ENCODE measurements at regions not wholly inside any gene's neighbourhood (a gene's known extent, or its start where the extent isn't known, plus 50 kb on each side); places are given as distances from the start of the nearest gene placed in this dataset.

DNA sequence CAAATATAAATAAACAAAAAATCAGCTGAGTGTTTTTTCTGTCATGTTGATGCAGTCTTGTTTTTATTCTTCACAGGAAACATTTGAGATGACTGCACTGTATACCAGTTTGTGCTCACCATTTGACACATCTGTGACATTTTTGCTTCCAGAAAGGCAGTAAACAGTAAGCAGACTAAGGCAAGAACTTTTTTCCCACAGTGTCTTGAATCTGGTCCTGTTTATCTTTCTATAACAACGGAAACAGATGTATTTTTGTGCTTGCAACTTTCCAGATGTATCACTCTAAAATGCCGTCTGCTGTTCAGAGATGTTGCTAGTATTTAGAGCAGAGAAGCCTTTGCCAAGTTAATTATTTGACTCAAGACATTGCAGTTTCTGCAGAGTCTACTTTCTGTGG, 105.5 kb downstream of the ZC3H11B start:
- Histone ChIP-seq H3K27me3 (ENCODE audit: insufficient read depth, low read length, poor library complexity, severe bottlenecking) (no peaks in the 10 kb centered on the region), H4K20me1 (ENCODE audit: insufficient read depth, low read length, poor library complexity, severe bottlenecking) (no peaks in the 10 kb centered on the region), H3K4me1 (ENCODE audit: insufficient read depth, low read length, poor library complexity, severe bottlenecking) (no peaks in the 10 kb centered on the region), H3K9me2 (replicated peaks; ENCODE audit: low read depth, low read length) (no peaks in the 10 kb centered on the region), H3K9me3 (ENCODE audit: insufficient read depth, low read depth, low read length) (no peaks in the 10 kb centered on the region), H3F3A (ENCODE audit: low read depth) (no peaks in the 10 kb centered on the region), H3K4me2 (ENCODE audit: low read depth, low read length, poor library complexity, severe bottlenecking) (no peak overlapping the region), H3K36me3 (ENCODE audit: insufficient read depth, low read length) (no peaks in the 10 kb centered on the region), H2AFZ (ENCODE audit: low read length) (no peak overlapping the region), H3K4me3 (ENCODE audit: low read length, poor library complexity, severe bottlenecking) (no peak overlapping the region), H3K9ac (ENCODE audit: low read depth, low read length, poor library complexity, severe bottlenecking) (no peak overlapping the region), H3K79me2 (ENCODE audit: insufficient read depth, low read length) (no peaks in the 10 kb centered on the region)
- TF ChIP-seq, protein P1, sequence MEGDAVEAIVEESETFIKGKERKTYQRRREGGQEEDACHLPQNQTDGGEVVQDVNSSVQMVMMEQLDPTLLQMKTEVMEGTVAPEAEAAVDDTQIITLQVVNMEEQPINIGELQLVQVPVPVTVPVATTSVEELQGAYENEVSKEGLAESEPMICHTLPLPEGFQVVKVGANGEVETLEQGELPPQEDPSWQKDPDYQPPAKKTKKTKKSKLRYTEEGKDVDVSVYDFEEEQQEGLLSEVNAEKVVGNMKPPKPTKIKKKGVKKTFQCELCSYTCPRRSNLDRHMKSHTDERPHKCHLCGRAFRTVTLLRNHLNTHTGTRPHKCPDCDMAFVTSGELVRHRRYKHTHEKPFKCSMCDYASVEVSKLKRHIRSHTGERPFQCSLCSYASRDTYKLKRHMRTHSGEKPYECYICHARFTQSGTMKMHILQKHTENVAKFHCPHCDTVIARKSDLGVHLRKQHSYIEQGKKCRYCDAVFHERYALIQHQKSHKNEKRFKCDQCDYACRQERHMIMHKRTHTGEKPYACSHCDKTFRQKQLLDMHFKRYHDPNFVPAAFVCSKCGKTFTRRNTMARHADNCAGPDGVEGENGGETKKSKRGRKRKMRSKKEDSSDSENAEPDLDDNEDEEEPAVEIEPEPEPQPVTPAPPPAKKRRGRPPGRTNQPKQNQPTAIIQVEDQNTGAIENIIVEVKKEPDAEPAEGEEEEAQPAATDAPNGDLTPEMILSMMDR (conservative IDR thresholded peaks at IDR 0.05; ENCODE audit: low read length): no peak
- TF ChIP-seq EZH2phosphoT487 (IDR thresholded peaks at IDR 0.05; ENCODE audit: borderline replicate concordance): no peak

DNA sequence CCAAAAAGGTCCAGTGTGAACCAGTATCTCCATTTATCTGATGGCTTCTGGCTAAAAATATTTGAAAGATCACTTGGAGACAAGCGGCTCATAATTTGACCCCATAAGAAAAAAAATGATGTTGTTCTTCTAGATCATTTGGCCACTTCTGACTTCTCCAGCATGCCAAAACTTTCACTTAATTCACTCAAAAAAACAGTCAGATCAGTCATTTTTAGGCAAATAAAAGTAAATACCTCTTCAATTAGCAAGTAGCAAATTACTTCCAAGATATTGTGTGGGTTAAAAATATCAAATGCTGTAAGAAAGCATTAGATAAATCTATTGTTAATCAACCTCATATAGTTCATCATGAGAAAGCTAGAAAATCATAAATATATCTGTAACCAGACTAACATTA, 106.0 kb downstream of the ZC3H11B start:
- no peaks in the 10 kb centered on the region for H3K36me3 ChIP-seq (ENCODE audit: insufficient read depth, low read length)
- no peaks in the 10 kb centered on the region for H3K9me2 ChIP-seq (replicated peaks; ENCODE audit: low read depth, low read length)
- H3K27me3 ChIP-seq (ENCODE audit: insufficient read depth, low read length, poor library complexity, severe bottlenecking): no peaks in the 10 kb centered on the region
- no peaks in the 10 kb centered on the region for H3K4me1 ChIP-seq (ENCODE audit: insufficient read depth, low read length, poor library complexity, severe bottlenecking)
- no peak overlapping the region for H3K4me2 ChIP-seq (ENCODE audit: low read depth, low read length, poor library complexity, severe bottlenecking)
- no peak overlapping the region for H2AFZ ChIP-seq (ENCODE audit: low read length)
- no peaks in the 10 kb centered on the region for H4K20me1 ChIP-seq (ENCODE audit: insufficient read depth, low read length, poor library complexity, severe bottlenecking)
- no peaks in the 10 kb centered on the region for H3F3A ChIP-seq (ENCODE audit: low read depth)
- H3K9ac ChIP-seq (ENCODE audit: low read depth, low read length, poor library complexity, severe bottlenecking): no peak overlapping the region
- H3K4me3 ChIP-seq (ENCODE audit: low read length, poor library complexity, severe bottlenecking): no peak overlapping the region
- TF ChIP-seq, protein P1 (conservative IDR thresholded peaks at IDR 0.05; ENCODE audit: low read length): no peak
- no peak for TF ChIP-seq EZH2phosphoT487 (IDR thresholded peaks at IDR 0.05; ENCODE audit: borderline replicate concordance)
- H3K9me3 ChIP-seq (ENCODE audit: insufficient read depth, low read depth, low read length): no peaks in the 10 kb centered on the region
- no peaks in the 10 kb centered on the region for H3K79me2 ChIP-seq (ENCODE audit: insufficient read depth, low read length)

DNA sequence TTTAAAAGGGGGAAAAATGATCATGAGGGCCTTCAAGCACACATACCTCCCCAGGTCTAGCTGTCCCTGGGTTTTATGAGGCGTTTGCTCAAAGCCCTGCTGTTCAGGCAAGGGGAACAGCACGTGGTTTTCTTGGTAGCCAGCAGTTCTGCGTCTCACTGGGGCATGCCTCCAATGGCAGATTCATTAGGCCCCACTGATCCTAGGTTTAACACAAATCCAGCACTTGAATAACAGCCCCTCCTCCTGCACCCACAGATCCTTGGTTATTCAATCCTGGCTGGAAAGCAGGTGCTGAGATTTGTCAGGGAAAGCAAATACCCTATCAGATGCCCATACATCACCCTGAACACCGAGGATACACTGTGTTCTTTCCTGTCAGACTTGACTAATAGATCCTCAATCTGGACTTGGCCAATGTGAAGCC, 106.4 kb downstream of the ZC3H11B start:
- no peak overlapping the region for H2AFZ ChIP-seq (ENCODE audit: low read length)
- no peaks in the 10 kb centered on the region for H4K20me1 ChIP-seq (ENCODE audit: insufficient read depth, low read length, poor library complexity, severe bottlenecking)
- H3K4me1 ChIP-seq (ENCODE audit: insufficient read depth, low read length, poor library complexity, severe bottlenecking): no peaks in the 10 kb centered on the region
- H3K9ac ChIP-seq (ENCODE audit: low read depth, low read length, poor library complexity, severe bottlenecking): no peak overlapping the region
- H3K36me3 ChIP-seq (ENCODE audit: insufficient read depth, low read length): no peaks in the 10 kb centered on the region
- no peaks in the 10 kb centered on the region for H3F3A ChIP-seq (ENCODE audit: low read depth)
- H3K9me2 ChIP-seq (replicated peaks; ENCODE audit: low read depth, low read length): no peaks in the 10 kb centered on the region
- no peaks in the 10 kb centered on the region for H3K27me3 ChIP-seq (ENCODE audit: insufficient read depth, low read length, poor library complexity, severe bottlenecking)
- no peak overlapping the region for H3K4me2 ChIP-seq (ENCODE audit: low read depth, low read length, poor library complexity, severe bottlenecking)
- TF ChIP-seq, protein P1 (conservative IDR thresholded peaks at IDR 0.05; ENCODE audit: low read length): no peak
- TF ChIP-seq EZH2phosphoT487 (IDR thresholded peaks at IDR 0.05; ENCODE audit: borderline replicate concordance): no peak
- no peaks in the 10 kb centered on the region for H3K79me2 ChIP-seq (ENCODE audit: insufficient read depth, low read length)
- H3K9me3 ChIP-seq (ENCODE audit: insufficient read depth, low read depth, low read length): no peaks in the 10 kb centered on the region
- H3K4me3 ChIP-seq (ENCODE audit: low read length, poor library complexity, severe bottlenecking): no peak overlapping the region
